IPS-15b (cell line): ENCODE measurements at regions not wholly inside any gene's neighbourhood (a gene's known extent, or its start where the extent isn't known, plus 50 kb on each side); places are given as distances from the start of the nearest gene placed in this dataset.

Experiments
- H3K27me3 ChIP-seq: one replicate; pipeline ENCODE4 v1.6.1; 2013; ENCODE audit warnings: low read length; ENCODE audit not compliant: control insufficient read depth, insufficient read depth
- H3K36me3 ChIP-seq: one replicate; pipeline ENCODE4 v1.6.1; 2013; ENCODE audit warnings: low read length; ENCODE audit not compliant: control insufficient read depth, insufficient read depth
- H3K4me1 ChIP-seq: one replicate; pipeline ENCODE4 v1.6.1; 2013; ENCODE audit warnings: mild to moderate bottlenecking, low read length; ENCODE audit not compliant: control insufficient read depth, insufficient read depth
- H3K4me3 ChIP-seq: one replicate; pipeline ENCODE4 v1.5.1; 2013; ENCODE audit warnings: low read depth, low read length
- H3K9ac ChIP-seq: one replicate; pipeline ENCODE4 v1.6.1; 2013; ENCODE audit warnings: low read depth, mild to moderate bottlenecking, low read length
- H3K9me3 ChIP-seq: one replicate; pipeline ENCODE4 v1.6.1; 2013; ENCODE audit warnings: mild to moderate bottlenecking, low read length; ENCODE audit not compliant: control insufficient read depth, insufficient read depth

DNA sequence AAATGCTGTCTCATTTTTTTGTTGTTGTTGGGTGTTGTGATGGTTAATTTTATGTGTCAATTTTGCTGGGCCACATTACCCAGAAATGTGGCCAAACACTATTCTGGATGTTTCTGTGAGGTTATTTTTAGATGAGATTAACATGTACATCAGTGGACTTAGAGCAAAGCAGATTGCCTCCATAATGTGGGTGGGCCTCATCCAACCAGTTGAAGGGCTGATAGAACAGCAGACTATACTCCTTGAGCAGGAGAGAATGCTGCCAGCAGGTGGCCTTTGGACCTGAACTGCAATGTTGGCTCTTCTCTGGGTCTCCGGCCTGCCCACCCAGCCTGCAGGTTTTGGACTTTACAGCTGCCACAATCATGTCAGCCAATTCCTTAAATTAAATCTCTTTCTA is 169.0 kb downstream of the FTCDNL1 start:
- H3K4me1 ChIP-seq: no peaks in the 10 kb centered on the region
- H3K27me3 ChIP-seq: no peaks in the 10 kb centered on the region
- no peak overlapping the region for H3K4me3 ChIP-seq
- H3K9ac ChIP-seq: no peak overlapping the region
- H3K9me3 ChIP-seq: no peaks in the 10 kb centered on the region
- no peaks in the 10 kb centered on the region for H3K36me3 ChIP-seq

DNA sequence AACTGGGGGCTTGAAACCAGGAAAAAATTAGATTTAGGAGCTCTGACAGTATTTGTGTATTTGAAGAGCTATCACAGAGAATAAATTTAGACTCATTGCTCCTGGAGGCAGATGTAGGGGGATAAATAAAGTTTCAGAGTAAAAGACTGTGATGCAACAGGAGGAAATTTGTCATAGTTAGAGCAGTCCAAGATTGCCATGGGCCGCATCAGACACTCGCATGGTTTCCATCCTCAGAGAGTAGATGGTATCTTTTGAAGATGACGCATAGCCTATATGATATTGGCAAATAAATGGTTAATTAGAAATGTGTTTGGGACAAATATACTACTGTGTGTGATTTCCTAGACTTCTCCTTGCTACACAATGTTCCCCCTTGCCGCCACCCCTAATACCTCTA is 170.5 kb downstream of the FTCDNL1 start:
- no peaks in the 10 kb centered on the region for H3K9me3 ChIP-seq
- no peak overlapping the region for H3K9ac ChIP-seq
- H3K27me3 ChIP-seq: no peaks in the 10 kb centered on the region
- H3K36me3 ChIP-seq: no peaks in the 10 kb centered on the region
- H3K4me1 ChIP-seq: no peaks in the 10 kb centered on the region
- no peak overlapping the region for H3K4me3 ChIP-seq

DNA sequence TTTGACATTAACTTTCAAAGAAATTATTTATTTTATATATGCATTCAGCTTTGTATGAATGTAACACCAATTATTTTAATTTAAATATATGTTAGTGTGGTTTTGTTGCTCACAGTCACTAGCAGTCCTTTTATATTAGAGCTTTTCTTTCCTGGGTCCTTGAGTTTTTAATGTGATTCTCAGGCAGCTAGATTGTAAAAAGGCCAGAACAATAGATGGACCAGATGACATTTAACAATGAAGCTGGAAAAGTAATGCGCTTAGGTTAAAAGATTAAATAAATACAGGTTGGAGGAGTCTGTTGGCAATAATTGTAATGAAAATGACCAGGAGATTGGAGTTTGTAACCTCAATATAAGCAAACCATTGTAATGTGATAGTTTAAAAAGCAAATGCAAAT is 171.1 kb downstream of the FTCDNL1 start:
- H3K9me3 ChIP-seq: no peaks in the 10 kb centered on the region
- no peaks in the 10 kb centered on the region for H3K27me3 ChIP-seq
- no peak overlapping the region for H3K9ac ChIP-seq
- H3K4me3 ChIP-seq: no peak overlapping the region
- H3K36me3 ChIP-seq: no peaks in the 10 kb centered on the region
- no peaks in the 10 kb centered on the region for H3K4me1 ChIP-seq

DNA sequence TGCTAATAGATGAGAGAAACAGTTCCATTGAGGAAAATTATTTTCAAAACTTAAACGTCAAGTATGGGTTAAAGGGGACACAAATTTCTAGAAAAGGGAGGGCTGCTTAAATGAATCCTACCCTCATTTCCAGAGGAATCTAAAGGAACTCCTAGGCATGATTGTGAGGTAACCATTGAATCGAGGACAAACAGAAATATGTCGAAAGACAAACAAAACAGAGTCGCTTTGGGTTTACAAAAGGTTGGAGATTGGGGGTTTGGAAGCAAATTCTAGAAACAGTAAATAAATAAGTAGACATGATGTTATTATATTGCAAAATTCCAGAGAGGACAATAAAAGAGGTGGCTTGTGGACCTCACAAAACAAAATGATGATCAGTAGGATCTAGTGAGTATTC is 173.1 kb downstream of the FTCDNL1 start:
- H3K4me3 ChIP-seq: no peak overlapping the region
- H3K9ac ChIP-seq: no peak overlapping the region
- no peaks in the 10 kb centered on the region for H3K9me3 ChIP-seq
- H3K4me1 ChIP-seq: no peaks in the 10 kb centered on the region
- H3K27me3 ChIP-seq: no peaks in the 10 kb centered on the region
- no peaks in the 10 kb centered on the region for H3K36me3 ChIP-seq

DNA sequence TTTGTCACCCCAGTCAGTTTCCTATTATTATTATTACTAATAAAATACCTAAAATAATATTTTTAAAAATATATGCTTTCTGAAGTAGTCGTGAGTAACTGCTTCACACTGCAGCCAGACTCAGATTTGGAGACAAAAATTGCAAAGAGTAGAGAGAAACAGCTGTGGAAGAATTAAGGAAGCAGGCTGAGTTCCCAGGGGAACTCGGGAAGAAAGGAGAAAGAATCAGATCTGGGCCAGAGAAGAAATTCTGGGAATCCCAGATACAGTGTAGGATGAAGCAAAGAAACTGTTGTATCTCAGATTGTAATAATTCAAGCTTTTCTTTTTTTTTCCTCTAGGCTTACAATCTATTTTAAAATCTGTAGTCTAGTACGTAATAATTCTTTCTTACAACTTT is 182.3 kb downstream of the FTCDNL1 start:
- Histone ChIP-seq H3K9ac (no peak overlapping the region), H3K4me1 (no peaks in the 10 kb centered on the region), H3K36me3 (no peaks in the 10 kb centered on the region), H3K27me3 (no peaks in the 10 kb centered on the region), H3K9me3 (no peaks in the 10 kb centered on the region), H3K4me3 (no peak overlapping the region)

DNA sequence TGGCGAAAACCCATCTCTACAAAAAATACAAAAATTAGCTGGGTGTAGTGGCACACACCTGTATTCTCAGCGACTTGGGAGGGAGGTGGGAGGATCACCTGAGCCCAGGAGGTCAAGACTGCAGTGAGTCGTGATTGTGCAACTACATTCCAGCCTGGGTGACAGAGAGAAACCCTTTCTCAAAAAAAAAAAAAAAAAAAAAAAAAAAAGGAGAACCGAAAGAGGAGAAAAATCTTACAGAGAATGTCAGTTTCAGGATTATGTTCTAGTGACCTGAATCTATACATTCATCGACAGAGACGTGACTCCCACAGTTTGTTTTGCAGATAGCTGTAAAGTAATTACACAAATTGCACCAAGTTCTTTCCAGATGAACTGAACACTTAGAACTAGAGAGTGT is 187.8 kb downstream of the FTCDNL1 start:
- peaks cover 3% of the 10 kb centered on the region for H3K4me1 ChIP-seq
- H3K9me3 ChIP-seq: no peaks in the 10 kb centered on the region
- peaks cover 13% of the 10 kb centered on the region for H3K27me3 ChIP-seq
- H3K36me3 ChIP-seq: no peaks in the 10 kb centered on the region
- no peak overlapping the region for H3K9ac ChIP-seq
- no peak overlapping the region for H3K4me3 ChIP-seq

DNA sequence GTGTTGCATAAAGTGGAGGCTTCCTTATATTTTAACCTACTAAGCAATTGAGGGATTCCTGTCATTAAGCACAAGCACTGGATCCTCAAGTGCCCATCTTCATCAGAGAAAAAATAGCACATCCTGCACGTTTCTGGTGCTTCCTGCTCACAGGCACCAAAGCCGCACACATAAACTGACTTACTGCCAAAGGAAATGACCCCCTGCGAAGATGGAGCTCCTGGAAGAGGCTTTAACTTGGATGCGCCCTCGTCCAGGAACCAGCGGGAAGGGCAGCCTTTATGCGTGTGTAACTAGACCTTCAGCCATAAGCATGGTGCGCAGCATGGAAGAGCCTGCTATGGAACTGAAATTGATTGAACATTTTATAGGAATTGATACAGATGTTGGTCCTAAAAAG is 188.7 kb downstream of the FTCDNL1 start:
- H3K9ac ChIP-seq: no peak overlapping the region
- peaks cover 16% of the 10 kb centered on the region for H3K27me3 ChIP-seq
- peaks cover 3% of the 10 kb centered on the region for H3K4me1 ChIP-seq
- H3K4me3 ChIP-seq: no peak overlapping the region
- no peaks in the 10 kb centered on the region for H3K9me3 ChIP-seq
- no peaks in the 10 kb centered on the region for H3K36me3 ChIP-seq

DNA sequence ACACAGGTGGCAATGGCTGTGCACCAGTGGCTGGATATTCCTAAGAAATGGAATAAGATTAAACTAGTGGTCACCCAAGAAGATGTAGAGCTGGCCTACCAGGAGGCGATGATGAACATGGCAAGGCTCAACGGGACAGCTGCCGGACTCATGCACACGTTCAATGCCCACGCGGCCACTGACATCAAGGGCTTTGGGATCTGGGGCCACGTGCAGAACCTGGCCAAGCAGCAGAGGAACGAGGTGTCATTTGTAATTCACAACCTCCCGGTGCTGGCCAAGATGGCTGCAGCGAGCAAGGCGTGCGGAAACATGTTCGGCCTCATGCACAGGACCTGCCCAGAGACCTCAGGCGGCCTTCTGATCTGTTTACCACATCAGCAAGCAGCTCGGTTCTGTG is 190.8 kb downstream of the FTCDNL1 start:
- Histone ChIP-seq H3K4me3 (no peak overlapping the region), H3K27me3 (peaks cover 16% of the 10 kb centered on the region), H3K36me3 (no peaks in the 10 kb centered on the region), H3K4me1 (peaks cover 3% of the 10 kb centered on the region), H3K9ac (no peak overlapping the region), H3K9me3 (no peaks in the 10 kb centered on the region)

DNA sequence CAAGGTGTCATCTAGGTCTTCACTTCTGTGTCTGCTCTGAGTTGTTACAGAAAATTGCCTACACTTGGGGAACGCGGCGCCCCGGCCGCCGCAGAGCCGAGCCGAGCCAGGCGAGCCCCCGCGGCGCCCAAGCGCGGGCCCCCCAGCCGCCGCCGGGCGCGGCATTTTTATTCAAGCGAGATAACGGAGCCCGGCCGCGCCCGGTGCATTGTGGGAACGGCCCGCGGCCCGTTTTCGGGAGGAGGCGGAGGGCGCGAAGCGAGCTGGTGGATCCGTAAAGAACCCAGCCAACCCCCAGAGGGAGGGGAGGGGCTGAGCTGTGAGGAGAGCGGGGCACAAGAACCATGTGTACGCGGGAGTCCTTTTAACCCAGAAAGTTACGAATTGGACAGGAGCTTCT is 191.8 kb downstream of the FTCDNL1 start:
- H3K9me3 ChIP-seq: no peaks in the 10 kb centered on the region
- peaks cover 16% of the 10 kb centered on the region for H3K27me3 ChIP-seq
- peak overlapping the region; percentile 28 for H3K4me3 ChIP-seq
- H3K36me3 ChIP-seq: no peaks in the 10 kb centered on the region
- peaks cover 3% of the 10 kb centered on the region for H3K4me1 ChIP-seq
- no peak overlapping the region for H3K9ac ChIP-seq

DNA sequence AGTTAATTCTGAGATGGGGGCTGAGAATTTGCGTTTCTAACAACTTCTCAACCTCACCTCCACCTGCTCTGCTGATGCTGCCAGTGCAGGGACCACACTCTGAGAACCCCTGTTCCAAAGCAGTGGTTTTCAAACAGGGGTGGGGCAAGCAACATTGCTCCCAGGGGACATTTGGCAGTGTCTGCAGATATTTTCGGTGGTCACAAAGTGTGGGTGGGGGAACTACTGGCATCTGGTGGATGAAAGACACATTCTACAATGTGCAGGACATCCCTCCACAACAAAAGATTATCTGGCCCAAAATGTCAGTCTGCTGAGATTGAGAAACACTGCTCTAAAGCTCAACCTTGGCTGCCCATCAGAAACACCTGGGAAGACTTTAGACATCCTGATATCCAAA is 188.7 kb upstream of the SATB2 start:
- Histone ChIP-seq H3K4me1 (no peaks in the 10 kb centered on the region), H3K4me3 (no peak overlapping the region), H3K36me3 (no peaks in the 10 kb centered on the region), H3K9ac (no peak overlapping the region), H3K27me3 (no peaks in the 10 kb centered on the region), H3K9me3 (no peaks in the 10 kb centered on the region)

DNA sequence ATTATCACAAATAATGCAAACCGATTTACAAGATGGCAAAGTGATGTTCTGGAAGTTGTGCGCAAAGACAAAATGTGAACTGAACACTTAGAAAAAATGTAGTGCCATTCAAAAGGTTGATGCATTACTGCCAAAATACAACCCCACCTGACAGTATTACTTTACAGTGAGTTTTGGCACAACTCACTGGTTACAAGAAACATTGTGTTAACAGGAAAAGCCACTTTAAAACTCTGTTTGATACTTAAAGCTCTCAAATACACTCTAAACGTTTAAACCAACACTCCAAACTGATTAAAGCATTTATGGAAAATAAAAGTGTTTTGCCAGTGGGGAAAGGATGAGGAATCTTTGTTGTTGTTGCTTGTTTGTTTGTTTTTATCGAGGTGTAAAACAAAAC is 173.4 kb upstream of the SATB2 start:
- no peak overlapping the region for H3K4me3 ChIP-seq
- H3K9me3 ChIP-seq: no peaks in the 10 kb centered on the region
- no peaks in the 10 kb centered on the region for H3K36me3 ChIP-seq
- H3K9ac ChIP-seq: no peak overlapping the region
- H3K27me3 ChIP-seq: no peaks in the 10 kb centered on the region
- peaks cover 3% of the 10 kb centered on the region for H3K4me1 ChIP-seq

DNA sequence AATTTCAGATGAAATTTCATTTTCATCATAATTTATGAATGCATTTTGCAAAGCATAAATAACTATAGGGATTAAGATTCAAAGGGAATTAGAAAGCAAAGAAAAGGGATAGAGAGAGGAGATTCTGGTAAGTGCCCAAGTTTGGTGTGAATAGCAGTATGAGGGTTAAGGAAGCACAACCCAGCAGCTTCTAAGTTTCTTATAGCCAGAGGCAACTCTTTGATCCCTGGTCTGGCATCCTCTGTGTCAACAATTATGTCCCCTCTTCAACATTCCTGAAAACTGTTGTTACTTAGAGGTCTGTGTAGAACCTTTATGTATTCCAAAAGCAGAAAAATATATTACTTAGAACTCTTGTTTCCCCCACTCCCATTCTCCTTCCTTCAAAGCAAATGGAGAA is 171.6 kb upstream of the SATB2 start:
- Histone ChIP-seq H3K36me3 (no peaks in the 10 kb centered on the region), H3K27me3 (no peaks in the 10 kb centered on the region), H3K9me3 (no peaks in the 10 kb centered on the region), H3K4me3 (no peak overlapping the region), H3K4me1 (peaks cover 3% of the 10 kb centered on the region), H3K9ac (no peak overlapping the region)

DNA sequence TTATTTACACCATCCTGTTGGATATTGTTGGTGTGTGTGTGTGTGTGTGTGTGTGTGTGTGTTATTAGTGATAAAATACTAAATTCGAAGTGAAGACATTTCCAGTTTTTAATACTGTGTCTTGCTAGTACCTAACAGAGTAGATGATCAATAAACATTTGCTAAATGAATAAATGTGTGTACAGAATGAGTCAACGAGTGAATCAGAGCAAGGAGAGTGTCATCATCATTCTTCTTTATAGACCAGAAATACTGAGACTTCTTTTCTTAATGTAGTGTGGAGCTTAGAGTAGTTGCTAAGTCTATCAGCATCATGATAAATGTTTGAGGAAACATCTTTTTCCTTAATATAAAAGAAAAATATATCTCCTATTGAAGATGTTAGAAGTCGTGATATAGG is 169.7 kb upstream of the SATB2 start:
- Histone ChIP-seq H3K9ac (no peak overlapping the region), H3K4me1 (peaks cover 3% of the 10 kb centered on the region), H3K9me3 (no peaks in the 10 kb centered on the region), H3K4me3 (no peak overlapping the region), H3K27me3 (no peaks in the 10 kb centered on the region), H3K36me3 (no peaks in the 10 kb centered on the region)
